ENCODE measurements at regions not wholly inside any gene's neighbourhood (a gene's known extent, or its start where the extent isn't known, plus 50 kb on each side); places are given as distances from the start of the nearest gene placed in this dataset.

DNA sequence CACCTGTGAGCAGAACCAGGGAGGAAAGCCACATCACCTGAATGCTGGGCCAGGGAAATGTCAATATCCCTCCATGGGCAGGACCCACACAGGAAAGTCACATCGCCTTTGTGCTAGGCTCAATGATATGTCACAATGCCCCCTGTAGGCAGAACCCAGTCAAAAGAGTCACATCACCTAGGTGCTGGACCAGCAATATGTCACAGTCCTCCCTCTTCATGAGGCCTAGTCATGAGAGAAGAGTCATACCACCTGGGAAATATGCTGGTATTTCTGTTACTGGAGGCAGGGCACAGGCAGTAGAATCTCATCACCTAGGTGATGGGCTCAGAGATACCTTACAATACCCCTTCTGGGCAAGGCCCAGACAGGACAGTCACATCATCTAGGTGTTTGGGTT is 1843.4 kb downstream of the TP53TG3F start:
- TF ChIP-seq, protein P1, sequence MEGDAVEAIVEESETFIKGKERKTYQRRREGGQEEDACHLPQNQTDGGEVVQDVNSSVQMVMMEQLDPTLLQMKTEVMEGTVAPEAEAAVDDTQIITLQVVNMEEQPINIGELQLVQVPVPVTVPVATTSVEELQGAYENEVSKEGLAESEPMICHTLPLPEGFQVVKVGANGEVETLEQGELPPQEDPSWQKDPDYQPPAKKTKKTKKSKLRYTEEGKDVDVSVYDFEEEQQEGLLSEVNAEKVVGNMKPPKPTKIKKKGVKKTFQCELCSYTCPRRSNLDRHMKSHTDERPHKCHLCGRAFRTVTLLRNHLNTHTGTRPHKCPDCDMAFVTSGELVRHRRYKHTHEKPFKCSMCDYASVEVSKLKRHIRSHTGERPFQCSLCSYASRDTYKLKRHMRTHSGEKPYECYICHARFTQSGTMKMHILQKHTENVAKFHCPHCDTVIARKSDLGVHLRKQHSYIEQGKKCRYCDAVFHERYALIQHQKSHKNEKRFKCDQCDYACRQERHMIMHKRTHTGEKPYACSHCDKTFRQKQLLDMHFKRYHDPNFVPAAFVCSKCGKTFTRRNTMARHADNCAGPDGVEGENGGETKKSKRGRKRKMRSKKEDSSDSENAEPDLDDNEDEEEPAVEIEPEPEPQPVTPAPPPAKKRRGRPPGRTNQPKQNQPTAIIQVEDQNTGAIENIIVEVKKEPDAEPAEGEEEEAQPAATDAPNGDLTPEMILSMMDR (IDR thresholded peaks at IDR 0.05; ENCODE audit: low read depth, low read length): peak; percentile 29
- TF ChIP-seq POLR2A (IDR thresholded peaks at IDR 0.05; ENCODE audit: extremely low read depth, insufficient read length) (no peak), MYC (IDR thresholded peaks at IDR 0.05; ENCODE audit: low read depth, low read length) (no peak)
- TF ChIP-seq, protein P2, sequence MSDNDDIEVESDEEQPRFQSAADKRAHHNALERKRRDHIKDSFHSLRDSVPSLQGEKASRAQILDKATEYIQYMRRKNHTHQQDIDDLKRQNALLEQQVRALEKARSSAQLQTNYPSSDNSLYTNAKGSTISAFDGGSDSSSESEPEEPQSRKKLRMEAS (IDR thresholded peaks at IDR 0.05; ENCODE audit: low read depth, low read length): no peak

Data from NB4 (cell line).